GM23248 (cell line): ENCODE measurements at regions not wholly inside any gene's neighbourhood (a gene's known extent, or its start where the extent isn't known, plus 50 kb on each side); places are given as distances from the start of the nearest gene placed in this dataset.

Experiments
- EZH2 ChIP-seq: fragments of 200-600 bp; sonication (generic); IDR thresholded peaks from 2 replicates; pipeline ENCODE4 v1.6.1; 2018; ENCODE audit warnings: antibody characterized with exemption, mild to moderate bottlenecking; ENCODE audit not compliant: insufficient read depth, poor library complexity, severe bottlenecking
- EZH2phosphoT487 ChIP-seq: fragments of 200-600 bp; sonication (generic); IDR thresholded peaks from 2 replicates; pipeline ENCODE4 v1.6.1; 2018; ENCODE audit warnings: antibody characterized with exemption, moderate library complexity, mild to moderate bottlenecking, low read depth; ENCODE audit not compliant: insufficient read depth

DNA sequence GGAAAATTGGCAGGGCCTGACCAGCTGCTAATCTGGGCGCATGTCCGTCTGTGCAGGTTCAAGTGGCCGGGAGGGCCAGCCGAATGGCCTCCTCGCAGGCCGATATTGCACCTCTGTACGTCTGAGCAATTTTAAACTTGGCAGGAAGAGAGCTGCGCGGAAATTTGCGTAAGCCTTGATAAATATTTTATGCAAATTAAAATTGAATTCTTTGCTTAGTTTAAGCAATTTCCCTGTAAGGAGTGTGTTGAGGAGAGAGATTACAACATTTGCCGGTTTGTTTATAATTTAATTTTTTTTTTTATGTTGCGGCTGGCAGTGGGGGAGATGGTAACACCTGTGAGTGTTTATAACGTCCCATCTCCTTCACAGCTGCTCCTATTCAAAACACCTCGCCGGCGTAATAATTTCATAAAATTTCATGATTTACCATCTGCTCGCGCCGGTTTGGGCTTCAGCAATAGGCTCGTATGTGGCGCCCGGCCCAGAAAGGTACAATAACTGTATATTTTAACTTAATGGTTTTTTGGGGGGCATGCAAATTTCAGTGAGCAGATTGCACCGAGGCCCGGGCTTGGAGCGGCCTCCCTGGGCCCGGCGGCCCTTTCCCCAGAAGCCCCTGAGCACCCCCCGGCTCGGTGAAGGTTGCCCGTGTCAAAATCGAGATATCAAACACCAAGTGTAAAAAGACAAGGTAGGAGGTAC is 269.4 kb upstream of the MVB12B start:
- no peak for TF ChIP-seq EZH2
- TF ChIP-seq EZH2phosphoT487: no peak
